C4-2B (cell line): ENCODE measurements at regions not wholly inside any gene's neighbourhood (a gene's known extent, or its start where the extent isn't known, plus 50 kb on each side); places are given as distances from the start of the nearest gene placed in this dataset.

Source experiments
- CTCF ChIP-seq: fragments of 450-650 bp; conservative IDR thresholded peaks from 2 replicates; pipeline ENCODE4 v1.5.1; 2017; ENCODE audit warnings: mild to moderate bottlenecking
- ZFX ChIP-seq: fragments of 450-650 bp; IDR thresholded peaks from 2 replicates; pipeline ENCODE4 v1.6.1; 2017

GRCh38 chr3:102374863-102375634 lies 59.8 kb upstream of the ZPLD1 start:
- TF ChIP-seq CTCF: no peak
- no peak for TF ChIP-seq ZFX
